Ovary (tissue), 7 donors: ENCODE measurements at regions not wholly inside any gene's neighbourhood (a gene's known extent, or its start where the extent isn't known, plus 50 kb on each side); places are given as distances from the start of the nearest gene placed in this dataset.

Experiments
- DNase-seq, 5 donors: peaks; one replicate each; pipeline ENCODE4 v3.0.0-alpha.2; 2019 to 2020
- H3K27ac ChIP-seq, 2 donors: fragments of 200-600 bp; one replicate each; pipeline versions ENCODE4 v1.5.1 to v1.8.0; 2019 to 2022
- H3K27me3 ChIP-seq: fragments of 200-600 bp; one replicate; pipeline ENCODE4 v1.8.0; 2022
- H3K36me3 ChIP-seq: fragments of 200-600 bp; sonication (generic); one replicate; pipeline ENCODE4 v1.5.1; 2019
- H3K4me1 ChIP-seq: one replicate; pipeline ENCODE4 v1.8.1; 2013; ENCODE audit warnings: mild to moderate bottlenecking, moderate library complexity; ENCODE audit not compliant: insufficient read depth
- H3K4me3 ChIP-seq: fragments of 200-600 bp; sonication (generic); one replicate; pipeline ENCODE4 v1.5.1; 2017
- H3K9me3 ChIP-seq, 2 donors: fragments of 200-600 bp in 1 of 2; sonication (generic) in 1 of 2; one replicate each; pipeline versions ENCODE4 v1.5.1 to v1.8.1; 2013 to 2019; ENCODE audit warnings: mild to moderate bottlenecking in 1 of 2, moderate library complexity in 1 of 2
- EP300 ChIP-seq: sonication (generic); formaldehyde crosslinking; IDR thresholded peaks from one replicate; pipeline ENCODE4 v1.6.1; 2017; ENCODE audit warnings: antibody characterized with exemption
- POLR2A ChIP-seq: fragments of 450-650 bp; IDR thresholded peaks from one replicate; pipeline ENCODE4 v1.6.1; 2017; ENCODE audit warnings: antibody characterized with exemption, mild to moderate bottlenecking, moderate library complexity
- WGBS, 3 donors: extraction: QIAGEN DNeasy Blood & Tissue Kit in 1 of 3; methylation state at CpG; one replicate each; pipeline versions ENCODE4 v1.1.5 to v1.1.7; 2013 to 2017; 5-methylcytosine and 5-hydroxymethylcytosine counted together
- intact Hi-C, 4 donors: fragments of 100-400 bp; cut with DNase I; formaldehyde crosslinking; loops; one replicate each; pipeline versions ENCODE4 v1.11.0 to v1.15.1; 2022 to 2023
- TF ChIP-seq, protein P1 (sequence below), 3 donors: fragments of 450-650 bp in 2 of 3; fragments of 200-600 bp in 1 of 3; IDR thresholded peaks; one replicate each; pipeline versions ENCODE4 v1.5.1 to v1.8.0; 2016 to 2022; ENCODE audit warnings: antibody characterized with exemption in 3 of 3, mild to moderate bottlenecking in 1 of 3
- donor health status: DM: no; HTN: no; CAD: no; lungs with moderate emphysema.
- donor health status: DM: no; HTN: no; CAD: no.
- donor health status: Bipolar disorder and iron deficiency.
- donor health status: DM: no; HTN: no; CAD: no.
- donor health status: DM: yes; HTN: yes; CAD: no.

DNA sequence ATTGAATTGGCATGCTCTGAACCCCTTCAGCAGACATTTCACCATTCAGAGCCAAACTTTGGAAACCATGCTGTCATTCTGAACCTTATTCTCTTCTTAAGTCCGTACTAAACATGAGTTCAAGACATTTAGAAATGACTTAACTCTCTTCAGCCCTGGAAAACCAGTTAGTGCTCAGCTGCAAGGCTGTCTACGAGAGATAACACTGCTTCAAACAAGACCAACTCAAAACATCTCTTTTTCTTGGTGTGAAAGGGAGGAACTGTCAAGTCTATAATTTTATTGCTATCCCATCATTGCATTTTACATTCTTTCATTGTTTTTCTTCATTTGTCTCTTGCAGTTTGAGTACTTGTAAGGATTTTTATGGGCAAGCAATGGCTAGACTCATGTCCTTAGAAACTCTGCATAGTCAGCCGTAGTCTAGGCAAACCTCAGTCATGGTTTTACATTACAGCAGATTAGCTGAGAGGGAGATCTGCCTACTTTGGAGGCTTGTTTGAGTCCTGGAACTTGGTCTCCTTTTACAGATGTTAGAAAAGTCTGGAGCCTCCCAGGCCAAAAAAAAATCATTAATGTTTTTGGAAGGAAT is 120.6 kb upstream of the JADE1 start:
- H3K9me3 ChIP-seq, result no peaks in the 10 kb centered on the region
- no peak overlapping the region for H3K4me3 ChIP-seq
- H3K27me3 ChIP-seq, result no peaks in the 10 kb centered on the region
- DNase-seq, result no peak
- intact Hi-C loops, result no loop called here
- TF ChIP-seq POLR2A (no peak), EP300 (no peak)
- TF ChIP-seq, protein P1, sequence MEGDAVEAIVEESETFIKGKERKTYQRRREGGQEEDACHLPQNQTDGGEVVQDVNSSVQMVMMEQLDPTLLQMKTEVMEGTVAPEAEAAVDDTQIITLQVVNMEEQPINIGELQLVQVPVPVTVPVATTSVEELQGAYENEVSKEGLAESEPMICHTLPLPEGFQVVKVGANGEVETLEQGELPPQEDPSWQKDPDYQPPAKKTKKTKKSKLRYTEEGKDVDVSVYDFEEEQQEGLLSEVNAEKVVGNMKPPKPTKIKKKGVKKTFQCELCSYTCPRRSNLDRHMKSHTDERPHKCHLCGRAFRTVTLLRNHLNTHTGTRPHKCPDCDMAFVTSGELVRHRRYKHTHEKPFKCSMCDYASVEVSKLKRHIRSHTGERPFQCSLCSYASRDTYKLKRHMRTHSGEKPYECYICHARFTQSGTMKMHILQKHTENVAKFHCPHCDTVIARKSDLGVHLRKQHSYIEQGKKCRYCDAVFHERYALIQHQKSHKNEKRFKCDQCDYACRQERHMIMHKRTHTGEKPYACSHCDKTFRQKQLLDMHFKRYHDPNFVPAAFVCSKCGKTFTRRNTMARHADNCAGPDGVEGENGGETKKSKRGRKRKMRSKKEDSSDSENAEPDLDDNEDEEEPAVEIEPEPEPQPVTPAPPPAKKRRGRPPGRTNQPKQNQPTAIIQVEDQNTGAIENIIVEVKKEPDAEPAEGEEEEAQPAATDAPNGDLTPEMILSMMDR (IDR thresholded peaks at IDR 0.05), result no peak
- peaks cover 2% of the 10 kb centered on the region for H3K4me1 ChIP-seq
- no peaks in the 10 kb centered on the region for H3K36me3 ChIP-seq
- 40 to 54% (median 48%) methylated on average over 3 of the region's 3 CpGs for WGBS, 3 donors
- H3K27ac ChIP-seq, result no peak overlapping the region

- WGBS, 3 donors, result 49 to 80% (median 70%) methylated on average over 3 of the region's 3 CpGs
- Histone ChIP-seq H3K4me1 (peaks cover 3% of the 10 kb centered on the region), H3K36me3 (no peaks in the 10 kb centered on the region), H3K9me3 (no peaks in the 10 kb centered on the region), H3K27me3 (no peaks in the 10 kb centered on the region), H3K4me3 (no peak overlapping the region), H3K27ac (no peak overlapping the region)
- DNase-seq, result no peak
- intact Hi-C loops, result no loop called here
- TF ChIP-seq EP300 (no peak), POLR2A (no peak)
- TF ChIP-seq, protein P1 (IDR thresholded peaks at IDR 0.05), result no peak
Observed at GRCh38 chr4:128688033-128688721, 121.3 kb upstream of the JADE1 start.

GRCh38 chr4:128686810-128687209 is 122.7 kb upstream of the JADE1 start:
- 82 to 95% (median 94%) methylated on average over 2 of the region's 2 CpGs for WGBS, 3 donors
- Histone ChIP-seq H3K9me3 (no peaks in the 10 kb centered on the region), H3K27me3 (no peaks in the 10 kb centered on the region), H3K27ac (no peak overlapping the region), H3K4me3 (no peak overlapping the region), H3K4me1 (peaks cover 5% of the 10 kb centered on the region), H3K36me3 (no peaks in the 10 kb centered on the region)
- no peak for TF ChIP-seq EP300
- TF ChIP-seq, protein P1 (IDR thresholded peaks at IDR 0.05), result no peak
- TF ChIP-seq POLR2A, result no peak
- intact Hi-C loops, result no loop called here
- no peak for DNase-seq

- Histone ChIP-seq H3K36me3 (no peaks in the 10 kb centered on the region), H3K4me3 (no peak overlapping the region), H3K27ac (no peak overlapping the region), H3K27me3 (no peaks in the 10 kb centered on the region), H3K4me1 (peaks cover 5% of the 10 kb centered on the region), H3K9me3 (no peaks in the 10 kb centered on the region)
- TF ChIP-seq POLR2A, result no peak
- no peak for TF ChIP-seq EP300
- TF ChIP-seq, protein P1 (IDR thresholded peaks at IDR 0.05), result no peak
- DNase-seq, result no peak
- intact Hi-C loops, result no loop called here
- 86 to 97% (median 89%) methylated on average over 2 of the region's 2 CpGs for WGBS, 3 donors
Observed at GRCh38 chr4:128686032-128686465, 123.5 kb upstream of the JADE1 start.
